HG02610 (cell line): ENCODE measurements at regions not wholly inside any gene's neighbourhood (a gene's known extent, or its start where the extent isn't known, plus 50 kb on each side); places are given as distances from the start of the nearest gene placed in this dataset.
"Not testable (repeated sequence)": the region's sequence is repeated elsewhere in the genome, so short reads cannot be mapped to it uniquely, and the experiment has no call there.

Source experiments
- ATAC-seq: cut with Tn5 transposase; IDR thresholded peaks from one replicate; pipeline ENCODE4 v1.9.1; 2021; ENCODE audit warnings: mild to moderate bottlenecking, moderate library complexity; ENCODE audit not compliant: unreplicated experiment

GRCh38 chr6:112960130-112960529 lies 613.0 kb downstream of the RFPL4B start:
- not testable (repeated sequence) for ATAC-seq

- ATAC-seq: no peak
These were observed 620.8 kb downstream of the RFPL4B start for GRCh38 chr6:112967974-112968373.

GRCh38 chr6:112971651-112972050 lies 624.5 kb downstream of the RFPL4B start:
- ATAC-seq: no peak

GRCh38 chr6:112974931-112975330 lies 627.8 kb downstream of the RFPL4B start:
- not testable (repeated sequence) for ATAC-seq

GRCh38 chr6:112976579-112976978 lies 629.4 kb downstream of the RFPL4B start:
- ATAC-seq: not testable (repeated sequence)

GRCh38 chr6:112979830-112980229 lies 632.7 kb downstream of the RFPL4B start:
- ATAC-seq: no peak

- no peak for ATAC-seq
These were observed 633.5 kb downstream of the RFPL4B start for GRCh38 chr6:112980676-112981075.

- ATAC-seq: no peak
These were observed 636.7 kb downstream of the RFPL4B start for GRCh38 chr6:112983713-112984261.

GRCh38 chr6:112984899-112985298 lies 637.8 kb downstream of the RFPL4B start:
- ATAC-seq: no peak

GRCh38 chr6:112986321-112986720 lies 639.2 kb downstream of the RFPL4B start:
- ATAC-seq: no peak

- ATAC-seq: no peak
These were observed 641.6 kb downstream of the RFPL4B start for GRCh38 chr6:112988748-112989147.

GRCh38 chr6:112990971-112991370 lies 643.8 kb downstream of the RFPL4B start:
- no peak for ATAC-seq

GRCh38 chr6:112991912-112992311 lies 644.8 kb downstream of the RFPL4B start:
- ATAC-seq: no peak

- ATAC-seq: no peak
These were observed 650.4 kb downstream of the RFPL4B start for GRCh38 chr6:112997421-112998085.

GRCh38 chr6:113004054-113004453 lies 656.9 kb downstream of the RFPL4B start:
- ATAC-seq: no peak

GRCh38 chr6:113004470-113005270 lies 657.5 kb downstream of the RFPL4B start:
- ATAC-seq: no peak

GRCh38 chr6:113006494-113006893 lies 659.4 kb downstream of the RFPL4B start:
- ATAC-seq: no peak

- no peak for ATAC-seq
These were observed 662.6 kb downstream of the RFPL4B start for GRCh38 chr6:113009682-113010081.

GRCh38 chr6:113010196-113010989 lies 663.3 kb downstream of the RFPL4B start:
- ATAC-seq: no peak

GRCh38 chr6:113011389-113011788 lies 664.3 kb downstream of the RFPL4B start:
- ATAC-seq: no peak

- ATAC-seq: no peak
These were observed 664.7 kb downstream of the RFPL4B start for GRCh38 chr6:113011801-113012200.
